ENCODE measurements at regions not wholly inside any gene's neighbourhood (a gene's known extent, or its start where the extent isn't known, plus 50 kb on each side); places are given as distances from the start of the nearest gene placed in this dataset.

GRCh38 chr12:16785953-16786352 is 180.0 kb upstream of the LMO3 start:
- POLR2A ChIA-PET = no interaction called here
- intact Hi-C loops (cut with micrococcal nuclease) = no loop called here
- FAIRE-seq = no peak
- TF ChIP-seq SP1 (CRISPR knock-in tag; IDR thresholded peaks at IDR 0.05) (no peak), ZNF707 (CRISPR knock-in tag; conservative IDR thresholded peaks at IDR 0.05) (no peak), FOXJ2 (tag; IDR thresholded peaks at IDR 0.05) (no peak), CHD7 (IDR thresholded peaks at IDR 0.05; ENCODE audit: low read depth, low read length) (no peak), RCOR1 (IDR thresholded peaks at IDR 0.05; ENCODE audit: borderline replicate concordance in 1 of 2, low read depth in 2 of 2, low read length in 2 of 2) (no peak), CBX8 (IDR thresholded peaks at IDR 0.05; ENCODE audit: borderline replicate concordance, extremely low read depth, low read depth, low read length, poor library complexity, severe bottlenecking) (no peak), FUS (optimal IDR thresholded peaks at IDR 0.05; ENCODE audit: low read depth, low read length) (no peak), MEF2A (IDR thresholded peaks at IDR 0.05; ENCODE audit: control insufficient read depth, low read depth, low read length) (no peak), ETV1 (tag; conservative IDR thresholded peaks at IDR 0.05; ENCODE audit: low read depth) (no peak), TARDBP (IDR thresholded peaks at IDR 0.05) (no peak), GTF2A2 (tag; IDR thresholded peaks at IDR 0.05) (no peak)

More at GRCh38 chr12:16785953-16786352, 180.0 kb upstream of the LMO3 start:
- Histone ChIP-seq H3K36me3 (ENCODE audit: control insufficient read depth, insufficient read depth, low read length) (no peaks in the 10 kb centered on the region), H2AFZ (ENCODE audit: low read depth, low read length) (no peak overlapping the region), H3K27me3 (ENCODE audit: control insufficient read depth in 2 of 2, insufficient read depth in 2 of 2, low read length in 2 of 2) (no peaks in the 10 kb centered on the region), H3K4me3 (no peak overlapping the region), H3K9me1 (ENCODE audit: control insufficient read depth, insufficient read depth, low read length) (no peaks in the 10 kb centered on the region), H3K9me3 (replicated peaks; ENCODE audit: control insufficient read depth, insufficient read depth, low read depth, low read length) (no peaks in the 10 kb centered on the region; the same call in 1 of the 2 replicates), H3K4me2 (ENCODE audit: insufficient read depth, low read length) (no peak overlapping the region), H3K4me1 (replicated peaks in 1 of 2; ENCODE audit: control insufficient read depth in 2 of 2, insufficient read depth in 2 of 2, low read length in 2 of 2) (no peaks in the 10 kb centered on the region), H3K79me2 (ENCODE audit: control insufficient read depth, insufficient read depth, low read length) (no peaks in the 10 kb centered on the region), H4K20me1 (replicated peaks; ENCODE audit: control insufficient read depth, insufficient read depth, low read length) (no peaks in the 10 kb centered on the region), H3K27ac (ENCODE audit: extremely low read depth, low read depth, low read length) (no peak overlapping the region), H3K9ac (ENCODE audit: insufficient read depth in 1 of 2, low read depth in 2 of 2, low read length in 2 of 2) (no peak overlapping the region)
- in situ Hi-C loops (cut with MboI) = no loop called here
- no peak for DNase-seq (ENCODE audit: extremely low read depth in 1 of 4, low spot score in 3 of 4)
- WGBS (ENCODE audit: insufficient coverage, low coverage, missing lambda C conversion rate) = 0% methylated on average over 2 of the region's 2 CpGs
- ATAC-seq = no peak
- CTCF ChIA-PET (ENCODE audit: low intra/inter-chr PET ratio) = no interaction called here
- no TSS peak for BruUV-seq (replicated peaks)

Data from K562 (cell line).